ENCODE measurements at regions not wholly inside any gene's neighbourhood (a gene's known extent, or its start where the extent isn't known, plus 50 kb on each side); places are given as distances from the start of the nearest gene placed in this dataset.

GRCh38 chr5:164220522-164220921 lies 715.1 kb downstream of the MAT2B start:
- H3K27me3 ChIP-seq (ENCODE audit: insufficient read depth, low read depth, low read length) = no peaks in the 10 kb centered on the region
- no peak overlapping the region for H3K4me3 ChIP-seq (ENCODE audit: low read length)
- no peaks in the 10 kb centered on the region for H4K20me1 ChIP-seq (ENCODE audit: insufficient read depth)
- H3K4me2 ChIP-seq (ENCODE audit: low read length) = no peak overlapping the region
- TF ChIP-seq, protein P1, sequence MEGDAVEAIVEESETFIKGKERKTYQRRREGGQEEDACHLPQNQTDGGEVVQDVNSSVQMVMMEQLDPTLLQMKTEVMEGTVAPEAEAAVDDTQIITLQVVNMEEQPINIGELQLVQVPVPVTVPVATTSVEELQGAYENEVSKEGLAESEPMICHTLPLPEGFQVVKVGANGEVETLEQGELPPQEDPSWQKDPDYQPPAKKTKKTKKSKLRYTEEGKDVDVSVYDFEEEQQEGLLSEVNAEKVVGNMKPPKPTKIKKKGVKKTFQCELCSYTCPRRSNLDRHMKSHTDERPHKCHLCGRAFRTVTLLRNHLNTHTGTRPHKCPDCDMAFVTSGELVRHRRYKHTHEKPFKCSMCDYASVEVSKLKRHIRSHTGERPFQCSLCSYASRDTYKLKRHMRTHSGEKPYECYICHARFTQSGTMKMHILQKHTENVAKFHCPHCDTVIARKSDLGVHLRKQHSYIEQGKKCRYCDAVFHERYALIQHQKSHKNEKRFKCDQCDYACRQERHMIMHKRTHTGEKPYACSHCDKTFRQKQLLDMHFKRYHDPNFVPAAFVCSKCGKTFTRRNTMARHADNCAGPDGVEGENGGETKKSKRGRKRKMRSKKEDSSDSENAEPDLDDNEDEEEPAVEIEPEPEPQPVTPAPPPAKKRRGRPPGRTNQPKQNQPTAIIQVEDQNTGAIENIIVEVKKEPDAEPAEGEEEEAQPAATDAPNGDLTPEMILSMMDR (IDR thresholded peaks at IDR 0.05; ENCODE audit: poor library complexity, severe bottlenecking) = no peak
- TF ChIP-seq EP300 (conservative IDR thresholded peaks at IDR 0.05; ENCODE audit: poor library complexity, severe bottlenecking) = no peak
- TF ChIP-seq EZH2 (IDR thresholded peaks at IDR 0.05; ENCODE audit: borderline replicate concordance, insufficient read depth, low read length, poor library complexity, severe bottlenecking) = no peak
- TF ChIP-seq, protein P2, sequence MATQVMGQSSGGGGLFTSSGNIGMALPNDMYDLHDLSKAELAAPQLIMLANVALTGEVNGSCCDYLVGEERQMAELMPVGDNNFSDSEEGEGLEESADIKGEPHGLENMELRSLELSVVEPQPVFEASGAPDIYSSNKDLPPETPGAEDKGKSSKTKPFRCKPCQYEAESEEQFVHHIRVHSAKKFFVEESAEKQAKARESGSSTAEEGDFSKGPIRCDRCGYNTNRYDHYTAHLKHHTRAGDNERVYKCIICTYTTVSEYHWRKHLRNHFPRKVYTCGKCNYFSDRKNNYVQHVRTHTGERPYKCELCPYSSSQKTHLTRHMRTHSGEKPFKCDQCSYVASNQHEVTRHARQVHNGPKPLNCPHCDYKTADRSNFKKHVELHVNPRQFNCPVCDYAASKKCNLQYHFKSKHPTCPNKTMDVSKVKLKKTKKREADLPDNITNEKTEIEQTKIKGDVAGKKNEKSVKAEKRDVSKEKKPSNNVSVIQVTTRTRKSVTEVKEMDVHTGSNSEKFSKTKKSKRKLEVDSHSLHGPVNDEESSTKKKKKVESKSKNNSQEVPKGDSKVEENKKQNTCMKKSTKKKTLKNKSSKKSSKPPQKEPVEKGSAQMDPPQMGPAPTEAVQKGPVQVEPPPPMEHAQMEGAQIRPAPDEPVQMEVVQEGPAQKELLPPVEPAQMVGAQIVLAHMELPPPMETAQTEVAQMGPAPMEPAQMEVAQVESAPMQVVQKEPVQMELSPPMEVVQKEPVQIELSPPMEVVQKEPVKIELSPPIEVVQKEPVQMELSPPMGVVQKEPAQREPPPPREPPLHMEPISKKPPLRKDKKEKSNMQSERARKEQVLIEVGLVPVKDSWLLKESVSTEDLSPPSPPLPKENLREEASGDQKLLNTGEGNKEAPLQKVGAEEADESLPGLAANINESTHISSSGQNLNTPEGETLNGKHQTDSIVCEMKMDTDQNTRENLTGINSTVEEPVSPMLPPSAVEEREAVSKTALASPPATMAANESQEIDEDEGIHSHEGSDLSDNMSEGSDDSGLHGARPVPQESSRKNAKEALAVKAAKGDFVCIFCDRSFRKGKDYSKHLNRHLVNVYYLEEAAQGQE (IDR thresholded peaks at IDR 0.05; ENCODE audit: borderline replicate concordance) = no peak
- TF ChIP-seq TAF1 (IDR thresholded peaks at IDR 0.05; ENCODE audit: low read depth) = no peak
- no peak for TF ChIP-seq POLR2AphosphoS5 (IDR thresholded peaks at IDR 0.05)
- TF ChIP-seq RAD21 (conservative IDR thresholded peaks at IDR 0.05) = no peak
- no peak for TF ChIP-seq SMC3 (conservative IDR thresholded peaks at IDR 0.05; ENCODE audit: poor library complexity)
- TF ChIP-seq MXI1 (conservative IDR thresholded peaks at IDR 0.05; ENCODE audit: poor library complexity, severe bottlenecking) = no peak
- H3K27ac ChIP-seq (ENCODE audit: low read length) = no peak overlapping the region
- H3K79me2 ChIP-seq (replicated peaks; ENCODE audit: insufficient read depth, low read length) = no peaks in the 10 kb centered on the region
- H2AFZ ChIP-seq (ENCODE audit: low read depth, low read length) = no peak overlapping the region
- no peaks in the 10 kb centered on the region for H3K36me3 ChIP-seq (ENCODE audit: insufficient read depth, low read length)
- no peak overlapping the region for H3K9ac ChIP-seq (ENCODE audit: low read length)
- H3K9me2 ChIP-seq (ENCODE audit: insufficient read depth, low read length) = no peaks in the 10 kb centered on the region
- H3K9me3 ChIP-seq (ENCODE audit: low read length) = no peaks in the 10 kb centered on the region
- no peaks in the 10 kb centered on the region for H3F3A ChIP-seq (ENCODE audit: insufficient read depth, low read length, poor library complexity, severe bottlenecking)

DNA sequence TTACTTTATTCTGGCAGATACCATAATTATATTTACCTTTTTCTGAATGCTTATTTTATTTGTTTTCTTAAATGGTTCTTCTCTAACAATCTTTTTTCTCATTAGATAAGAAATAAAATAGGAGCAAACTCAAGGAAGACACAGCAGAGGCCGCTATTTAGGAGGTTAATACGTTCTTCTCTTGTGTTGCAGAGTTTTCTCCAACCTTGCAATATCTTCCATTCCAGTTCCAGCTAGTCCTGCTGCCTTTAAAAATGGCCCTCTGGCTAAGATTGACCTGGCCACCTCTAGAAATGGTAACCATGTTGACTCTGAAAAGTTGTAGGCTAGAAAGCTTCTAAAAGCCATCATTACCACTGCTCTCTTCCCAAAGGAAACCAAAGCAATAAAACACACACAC lies 718.8 kb downstream of the MAT2B start:
- Histone ChIP-seq H3K36me3 (ENCODE audit: insufficient read depth, low read length) (no peaks in the 10 kb centered on the region), H4K20me1 (ENCODE audit: insufficient read depth) (no peaks in the 10 kb centered on the region), H3K9me3 (ENCODE audit: low read length) (no peaks in the 10 kb centered on the region), H3F3A (ENCODE audit: insufficient read depth, low read length, poor library complexity, severe bottlenecking) (no peaks in the 10 kb centered on the region), H3K9me2 (ENCODE audit: insufficient read depth, low read length) (no peaks in the 10 kb centered on the region), H3K4me2 (ENCODE audit: low read length) (no peak overlapping the region), H2AFZ (ENCODE audit: low read depth, low read length) (no peak overlapping the region), H3K27me3 (ENCODE audit: insufficient read depth, low read depth, low read length) (no peaks in the 10 kb centered on the region), H3K9ac (ENCODE audit: low read length) (no peak overlapping the region), H3K4me3 (ENCODE audit: low read length) (no peak overlapping the region), H3K27ac (ENCODE audit: low read length) (no peak overlapping the region), H3K79me2 (replicated peaks; ENCODE audit: insufficient read depth, low read length) (no peaks in the 10 kb centered on the region)
- TF ChIP-seq TAF1 (IDR thresholded peaks at IDR 0.05; ENCODE audit: low read depth) (no peak), SMC3 (conservative IDR thresholded peaks at IDR 0.05; ENCODE audit: poor library complexity) (no peak), MXI1 (conservative IDR thresholded peaks at IDR 0.05; ENCODE audit: poor library complexity, severe bottlenecking) (no peak), RAD21 (conservative IDR thresholded peaks at IDR 0.05) (no peak), EP300 (conservative IDR thresholded peaks at IDR 0.05; ENCODE audit: poor library complexity, severe bottlenecking) (no peak), EZH2 (IDR thresholded peaks at IDR 0.05; ENCODE audit: borderline replicate concordance, insufficient read depth, low read length, poor library complexity, severe bottlenecking) (no peak), POLR2AphosphoS5 (IDR thresholded peaks at IDR 0.05) (no peak)
- TF ChIP-seq, protein P2 (IDR thresholded peaks at IDR 0.05; ENCODE audit: borderline replicate concordance) = no peak
- TF ChIP-seq, protein P1 (IDR thresholded peaks at IDR 0.05; ENCODE audit: poor library complexity, severe bottlenecking) = no peak
